ENCODE measurements at regions not wholly inside any gene's neighbourhood (a gene's known extent, or its start where the extent isn't known, plus 50 kb on each side); places are given as distances from the start of the nearest gene placed in this dataset.

DNA sequence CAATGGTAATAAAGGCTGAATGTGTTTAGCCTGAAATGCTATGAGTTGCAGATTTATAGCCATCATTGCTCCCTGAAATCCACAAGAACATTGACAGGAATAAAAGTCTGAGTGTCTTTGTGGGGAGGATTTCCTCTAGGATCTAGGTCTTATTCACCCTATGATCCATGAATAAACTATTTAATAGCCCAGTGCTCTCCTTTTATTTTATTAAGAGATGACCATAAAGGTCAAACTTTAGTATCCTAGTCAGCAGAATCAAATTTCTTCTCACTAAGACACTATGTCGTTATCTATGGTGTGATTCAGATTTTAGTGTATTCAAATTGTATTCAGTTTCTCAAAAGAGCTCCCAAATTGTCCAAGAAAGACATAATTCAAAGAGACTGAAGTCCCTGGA, 67.8 kb upstream of the AKR1E2 start:
- DNase-seq (no peak), ATAC-seq (no peak)
- Histone ChIP-seq H3K27me3 (ENCODE audit: low read depth) (no peaks in the 10 kb centered on the region), H3K4me1 (no peaks in the 10 kb centered on the region), H3K9me3 (no peaks in the 10 kb centered on the region), H3K27ac (no peak overlapping the region), H3K4me3 (no peak overlapping the region), H3K36me3 (no peaks in the 10 kb centered on the region)
- intact Hi-C loops (cut with DNase I) = no loop called here
- TF ChIP-seq CTCF (IDR thresholded peaks at IDR 0.05) = no peak

DNA sequence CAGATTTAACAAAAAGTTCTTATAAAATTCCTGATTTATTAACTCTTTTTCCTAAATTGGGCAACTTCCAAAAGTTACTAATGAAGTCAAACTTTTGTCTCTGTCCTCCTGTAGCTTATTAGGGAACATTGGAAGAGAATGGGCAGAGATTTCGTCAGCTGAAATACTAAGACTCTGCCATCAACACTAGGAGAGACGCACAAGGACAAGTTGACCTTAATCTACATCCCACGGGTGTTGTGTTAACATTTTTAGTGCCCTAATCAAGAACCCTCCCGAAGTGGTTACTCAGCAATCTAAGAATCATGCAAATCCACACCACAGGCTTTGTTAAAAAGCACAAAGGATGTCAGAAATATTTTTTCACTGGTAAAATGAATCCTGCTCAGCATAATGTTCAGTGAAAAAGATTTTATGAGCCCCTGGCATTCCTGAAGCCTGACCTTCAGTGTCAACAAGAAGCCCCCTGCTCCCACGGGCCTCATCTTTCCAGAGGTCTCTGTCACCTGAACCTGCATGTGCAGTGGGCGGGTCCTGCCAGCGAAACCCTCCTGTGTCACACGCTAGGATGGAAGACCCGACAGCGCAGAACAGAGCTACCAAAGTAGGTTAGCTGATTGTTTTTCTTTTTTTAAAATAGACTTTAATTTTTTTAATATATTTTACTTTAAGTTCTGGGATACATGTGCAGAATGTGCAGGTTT, 70.6 kb upstream of the AKR1E2 start:
- no peak overlapping the region for H3K4me3 ChIP-seq
- no peak for DNase-seq
- no peaks in the 10 kb centered on the region for H3K27me3 ChIP-seq (ENCODE audit: low read depth)
- H3K4me1 ChIP-seq = no peaks in the 10 kb centered on the region
- no peak for ATAC-seq
- intact Hi-C loops (cut with DNase I) = no loop called here
- H3K36me3 ChIP-seq = no peaks in the 10 kb centered on the region
- H3K27ac ChIP-seq = no peak overlapping the region
- TF ChIP-seq CTCF (IDR thresholded peaks at IDR 0.05) = no peak
- no peaks in the 10 kb centered on the region for H3K9me3 ChIP-seq

- H3K36me3 ChIP-seq = no peaks in the 10 kb centered on the region
- no peak overlapping the region for H3K27ac ChIP-seq
- no peaks in the 10 kb centered on the region for H3K4me1 ChIP-seq
- ATAC-seq (no peak), DNase-seq (no peak)
- no peaks in the 10 kb centered on the region for H3K27me3 ChIP-seq (ENCODE audit: low read depth)
- no peak for TF ChIP-seq CTCF (IDR thresholded peaks at IDR 0.05)
- H3K4me3 ChIP-seq = no peak overlapping the region
- intact Hi-C loops (cut with DNase I) = no loop called here
- no peaks in the 10 kb centered on the region for H3K9me3 ChIP-seq
Measured at GRCh38 chr10:4754143-4754542, 71.9 kb upstream of the AKR1E2 start.

- no peak for DNase-seq
- ATAC-seq = no peak
- Histone ChIP-seq H3K9me3 (no peaks in the 10 kb centered on the region), H3K4me3 (no peak overlapping the region), H3K36me3 (no peaks in the 10 kb centered on the region), H3K4me1 (no peaks in the 10 kb centered on the region), H3K27ac (no peak overlapping the region), H3K27me3 (ENCODE audit: low read depth) (no peaks in the 10 kb centered on the region)
- intact Hi-C loops (cut with DNase I) = no loop called here
- TF ChIP-seq CTCF (IDR thresholded peaks at IDR 0.05) = no peak
Measured at GRCh38 chr10:4751211-4751610, 74.8 kb upstream of the AKR1E2 start.

GRCh38 chr10:4749271-4749574, 76.8 kb upstream of the AKR1E2 start:
- intact Hi-C loops (cut with DNase I) = no loop called here
- no peak for TF ChIP-seq CTCF (IDR thresholded peaks at IDR 0.05)
- H3K4me1 ChIP-seq = no peaks in the 10 kb centered on the region
- H3K36me3 ChIP-seq = no peaks in the 10 kb centered on the region
- ATAC-seq = no peak
- no peaks in the 10 kb centered on the region for H3K27me3 ChIP-seq (ENCODE audit: low read depth)
- no peak overlapping the region for H3K27ac ChIP-seq
- no peaks in the 10 kb centered on the region for H3K9me3 ChIP-seq
- DNase-seq = no peak
- H3K4me3 ChIP-seq = no peak overlapping the region

Data from lower lobe of right lung (tissue), 2 donors.